ENCODE measurements at regions not wholly inside any gene's neighbourhood (a gene's known extent, or its start where the extent isn't known, plus 50 kb on each side); places are given as distances from the start of the nearest gene placed in this dataset.

DNA sequence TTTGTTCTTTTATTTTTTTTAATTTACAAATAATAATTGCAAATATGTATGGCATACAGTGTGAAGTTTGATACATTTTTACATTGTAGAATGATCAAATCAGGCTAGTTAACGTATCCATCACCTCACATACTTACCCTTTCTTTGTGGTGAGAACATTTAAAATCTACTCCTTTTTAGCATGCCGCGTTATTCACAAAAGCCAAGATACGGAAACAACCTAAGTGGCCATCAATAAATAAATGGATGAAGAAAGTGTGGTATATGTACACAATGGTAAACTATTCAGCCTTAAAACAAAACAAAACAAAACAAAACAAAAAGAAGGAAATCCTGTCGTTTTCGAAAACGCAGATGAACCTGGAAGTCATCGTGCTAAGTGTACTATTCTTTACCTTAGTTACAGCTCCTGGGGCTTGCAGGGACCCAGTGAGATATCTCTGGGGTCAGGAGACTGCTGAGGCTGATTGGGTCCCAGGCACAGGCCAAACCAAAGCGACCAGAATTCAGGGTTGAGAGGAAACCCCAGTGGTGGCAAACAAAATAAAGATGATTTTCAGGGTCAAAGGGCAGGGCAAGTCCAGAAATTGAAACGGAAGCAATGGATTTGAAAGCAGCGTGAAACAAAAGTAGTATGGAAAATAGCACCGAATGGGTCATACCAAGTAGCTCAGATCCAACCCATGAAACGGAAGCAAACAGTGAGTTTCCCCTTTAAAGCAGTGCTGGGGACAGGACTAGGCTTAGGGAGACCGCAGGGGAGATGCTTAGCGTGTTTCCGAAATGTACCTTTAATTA, 188.2 kb downstream of the PLPP3 start:
- DNase-seq, result no peak

DNA sequence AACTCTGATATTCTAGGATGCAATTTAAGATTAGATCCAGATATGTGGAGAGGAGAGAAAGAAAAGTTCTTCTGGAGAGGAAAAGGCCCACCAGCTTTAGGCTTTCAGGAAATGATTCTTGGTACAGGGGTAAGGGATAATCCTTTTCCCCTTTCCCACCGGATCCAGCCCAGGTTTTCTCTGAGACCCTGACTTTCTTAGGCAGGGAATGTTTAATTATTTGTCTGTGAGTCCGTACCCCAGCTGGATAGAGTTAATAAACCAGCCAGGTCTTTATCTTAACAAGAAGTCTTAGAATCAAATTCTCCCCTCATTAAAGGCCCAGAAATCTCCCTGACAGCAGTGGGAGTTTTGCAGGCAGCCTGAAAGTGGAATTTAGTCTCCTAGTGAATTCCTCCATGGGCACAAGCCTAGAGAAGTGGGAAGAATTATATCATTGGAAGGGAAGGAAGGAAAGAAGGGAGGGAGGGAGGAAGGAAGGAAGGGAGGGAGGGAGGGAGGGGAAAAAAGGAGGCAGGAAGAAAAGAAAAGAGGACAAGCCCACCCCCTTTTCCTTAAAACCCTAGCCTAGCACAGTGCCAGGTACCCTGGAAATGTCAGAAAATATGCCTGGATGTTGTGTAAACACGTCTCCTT, 189.0 kb downstream of the PLPP3 start:
- peak; percentile 32 for DNase-seq

DNA sequence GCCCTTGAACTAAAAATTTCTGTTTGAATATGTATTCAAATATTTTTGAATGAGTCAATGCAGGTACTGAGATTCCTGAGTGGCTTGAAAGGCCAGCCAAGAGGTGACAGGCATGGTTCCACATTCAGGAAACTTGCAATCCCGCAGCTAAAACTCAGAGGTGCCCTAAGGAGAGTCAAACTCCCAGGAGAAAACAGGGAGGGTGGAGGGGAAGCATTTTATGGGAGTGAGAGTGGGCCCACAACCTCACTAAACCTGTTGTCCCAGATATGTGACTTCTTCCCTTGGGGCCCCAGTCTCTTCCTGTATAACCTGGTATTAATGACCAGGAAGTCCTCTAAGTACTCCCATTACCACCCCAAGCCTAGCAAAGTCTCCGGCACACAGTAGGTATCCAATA, 189.6 kb downstream of the PLPP3 start:
- no peak for DNase-seq

DNA sequence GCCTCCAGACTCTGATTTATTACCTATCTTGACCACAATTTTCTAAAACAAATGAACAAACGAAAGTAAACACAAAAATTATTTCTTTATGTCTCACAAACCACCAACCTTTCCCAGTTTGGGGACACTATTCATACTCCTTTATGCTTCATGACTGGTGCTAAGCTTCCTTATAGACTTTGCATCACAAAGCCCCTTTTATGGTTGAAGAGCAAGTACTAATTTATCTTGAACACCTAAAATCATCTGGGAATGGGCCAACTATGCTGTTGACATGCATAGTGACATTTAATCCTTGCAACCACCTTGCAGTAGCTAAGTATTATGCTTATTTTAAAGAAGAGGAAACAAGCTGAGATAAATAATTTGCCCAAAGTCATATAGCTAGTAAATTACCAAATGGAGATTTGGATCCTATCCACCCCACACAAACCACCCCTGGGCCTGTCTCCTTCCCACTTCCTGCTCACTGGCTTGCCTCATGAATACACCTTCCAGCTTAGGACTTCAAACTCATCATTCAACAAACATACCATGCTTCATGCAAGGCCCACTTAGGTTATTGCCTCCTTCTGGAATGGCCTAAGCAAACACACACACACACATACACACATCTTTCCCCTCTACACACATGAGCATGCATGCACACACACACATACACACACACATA, 192.2 kb downstream of the PLPP3 start:
- DNase-seq, result no peak

DNA sequence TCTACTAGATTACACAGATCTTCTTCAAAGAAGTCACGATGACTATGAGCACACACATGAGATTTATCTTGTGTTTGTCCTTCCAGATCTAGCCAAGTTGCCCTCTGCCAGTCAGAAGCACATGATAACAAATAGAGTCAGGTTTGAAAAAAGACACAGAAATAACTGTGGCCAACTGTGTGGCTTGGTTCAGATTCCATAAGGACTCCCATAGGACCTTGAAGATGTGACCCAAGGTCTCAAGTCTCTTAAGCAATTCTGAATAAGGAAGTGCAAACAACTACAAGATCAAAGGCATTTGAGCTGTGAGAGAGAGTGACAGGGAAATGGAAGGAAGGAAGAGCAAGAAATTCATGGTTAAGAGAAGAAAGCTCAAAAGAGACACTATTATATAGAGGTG, 194.0 kb downstream of the PLPP3 start:
- no peak for DNase-seq

DNA sequence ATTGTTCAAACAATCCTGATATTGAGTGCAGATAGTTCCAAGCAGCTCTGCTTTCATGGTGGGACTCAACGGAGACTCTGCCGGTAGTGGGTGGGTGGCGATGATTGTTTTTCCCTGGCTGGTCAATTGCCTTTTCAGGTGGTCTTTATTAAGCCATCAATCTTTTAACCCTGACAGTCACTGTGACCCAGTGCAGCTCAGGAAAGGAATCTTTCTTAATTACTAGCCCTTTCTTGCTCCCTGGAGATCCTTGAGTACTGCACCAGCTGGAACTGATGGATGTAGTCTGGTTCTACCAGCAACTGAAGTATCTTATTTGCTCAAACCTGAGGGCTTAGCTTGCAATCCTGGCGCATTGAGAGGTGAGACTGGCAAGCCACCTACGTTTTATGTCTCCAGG, 196.4 kb downstream of the PLPP3 start:
- no peak for DNase-seq

DNA sequence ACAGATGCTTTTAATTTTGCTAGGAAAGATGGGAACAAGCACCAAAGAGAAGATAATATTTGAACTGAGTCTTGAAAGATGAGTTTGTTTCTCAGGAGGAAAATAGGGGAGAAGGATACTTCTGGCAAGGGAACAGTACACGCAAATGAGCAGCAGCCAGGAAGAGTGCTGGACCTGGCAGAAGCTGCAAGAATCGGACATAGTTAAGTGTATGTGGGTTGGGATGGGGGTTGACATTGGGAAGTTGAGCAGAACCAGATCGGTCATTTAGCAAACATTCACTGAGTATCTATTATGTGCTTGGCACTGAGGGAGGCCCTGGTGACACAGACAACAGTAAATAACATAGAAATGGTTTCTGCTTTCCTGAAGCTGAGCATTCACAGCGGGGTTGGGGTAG, 198.8 kb downstream of the PLPP3 start:
- DNase-seq, result no peak

DNA sequence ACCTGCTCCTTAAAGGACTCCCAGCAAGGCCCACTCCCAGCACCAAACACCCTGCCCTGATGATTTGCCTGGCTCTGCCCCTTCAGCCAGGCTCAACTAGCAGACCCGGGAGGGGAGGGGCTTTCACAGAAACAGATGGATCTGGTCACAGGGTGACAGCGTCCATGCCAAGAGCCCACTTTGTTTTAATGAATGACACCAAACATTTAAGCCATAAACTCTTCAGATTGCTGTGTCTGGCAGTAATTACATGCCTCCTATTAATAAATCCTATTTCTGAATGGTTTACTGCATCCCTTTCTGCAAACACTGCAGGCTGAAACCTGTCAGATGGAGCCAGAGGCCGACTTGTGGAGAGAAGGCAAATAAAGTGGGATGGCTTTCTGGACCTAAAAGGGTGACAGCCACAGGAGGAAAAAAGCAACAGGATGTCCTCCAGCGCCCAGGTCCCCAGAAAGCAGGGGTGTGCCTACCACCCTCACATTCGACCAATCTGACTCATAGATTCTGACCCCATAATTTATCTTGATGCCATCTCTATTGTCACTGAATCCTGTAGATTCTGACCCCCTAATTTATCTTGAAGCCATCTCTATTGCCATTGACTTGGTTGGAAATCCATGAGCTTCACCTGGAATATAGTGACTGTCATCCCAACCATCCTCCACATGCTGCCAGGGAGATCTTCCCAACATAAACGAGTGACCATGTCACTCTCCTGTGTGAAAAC, 200.9 kb downstream of the PLPP3 start:
- DNase-seq, result no peak

DNA sequence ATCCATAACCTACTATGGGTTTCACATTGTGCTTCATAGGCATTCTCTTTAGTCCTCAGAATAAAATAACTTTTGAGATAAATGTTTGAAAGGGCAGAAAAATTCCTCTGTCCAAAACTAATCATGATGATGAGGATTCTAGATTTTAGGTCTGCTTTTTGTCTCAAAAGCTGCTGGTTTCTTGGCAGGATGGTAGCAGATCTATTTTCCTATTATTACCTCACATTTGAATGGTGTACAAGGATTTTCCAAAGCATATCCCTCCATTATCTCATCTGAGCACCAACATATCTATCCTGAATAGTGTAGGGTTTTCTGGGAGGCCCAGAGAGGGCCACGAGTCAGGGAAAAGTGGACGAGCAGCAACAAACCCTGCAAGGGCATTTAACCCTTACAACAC, 201.9 kb downstream of the PLPP3 start:
- DNase-seq, result no peak

DNA sequence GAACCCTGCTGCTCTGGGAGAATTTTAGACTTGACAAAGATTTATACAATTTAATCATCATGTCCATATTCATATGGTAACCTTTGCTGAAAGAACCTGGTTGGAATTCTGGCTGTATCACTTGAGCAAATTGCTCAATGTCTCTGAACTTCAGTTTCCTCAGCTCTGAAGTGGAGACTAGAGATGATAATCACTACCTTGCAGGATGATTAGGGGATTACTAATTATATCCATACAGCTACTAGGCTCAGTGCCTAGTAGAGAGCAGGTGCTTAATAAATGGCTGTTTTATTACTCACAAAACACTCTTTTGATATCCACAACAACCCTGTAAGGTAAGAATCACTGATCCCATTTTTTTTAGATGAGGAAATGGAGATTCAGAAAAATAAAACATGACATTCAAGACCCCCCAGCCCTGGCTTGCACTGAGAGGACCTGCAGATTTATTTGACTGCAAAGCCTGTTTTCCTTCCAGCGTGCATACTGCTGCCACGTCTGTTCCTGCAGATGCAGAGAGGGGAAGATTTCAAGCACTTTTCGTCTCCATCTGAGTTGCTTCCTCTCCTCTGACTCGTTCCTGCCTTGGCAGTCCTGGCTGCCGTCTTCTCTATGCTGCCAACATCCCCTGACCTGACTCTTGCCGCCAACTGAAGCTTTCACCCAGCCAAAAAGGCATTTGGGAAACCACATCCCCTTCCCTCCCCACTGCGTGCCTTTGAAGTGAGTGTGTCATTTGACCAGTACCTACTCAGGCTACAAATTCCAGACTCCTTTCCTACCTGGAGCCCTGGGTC, 203.0 kb downstream of the PLPP3 start:
- peak; percentile 22 for DNase-seq

DNA sequence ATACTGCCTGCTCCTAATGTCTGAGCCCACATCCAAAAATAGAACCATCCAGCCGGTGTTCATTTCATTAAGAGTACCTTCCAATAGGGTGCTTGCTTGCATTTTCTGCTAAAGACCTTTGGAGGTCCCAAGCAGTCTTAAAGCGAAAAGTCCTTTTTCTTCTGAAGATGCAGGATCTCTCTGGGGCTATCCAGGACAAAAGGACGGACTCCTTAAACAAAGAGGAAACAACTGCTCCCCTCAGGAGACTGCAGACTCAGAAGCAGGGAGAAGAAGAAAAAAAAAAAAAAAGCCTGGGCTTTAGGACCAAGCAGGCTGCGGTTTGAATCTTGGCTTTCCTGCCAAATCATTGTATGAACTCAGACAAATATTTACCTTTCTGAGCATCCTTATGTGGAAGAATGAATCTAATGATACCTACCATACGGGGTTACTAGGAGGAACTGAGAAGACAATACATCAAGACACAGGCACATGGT, 204.0 kb downstream of the PLPP3 start:
- DNase-seq, result no peak

DNA sequence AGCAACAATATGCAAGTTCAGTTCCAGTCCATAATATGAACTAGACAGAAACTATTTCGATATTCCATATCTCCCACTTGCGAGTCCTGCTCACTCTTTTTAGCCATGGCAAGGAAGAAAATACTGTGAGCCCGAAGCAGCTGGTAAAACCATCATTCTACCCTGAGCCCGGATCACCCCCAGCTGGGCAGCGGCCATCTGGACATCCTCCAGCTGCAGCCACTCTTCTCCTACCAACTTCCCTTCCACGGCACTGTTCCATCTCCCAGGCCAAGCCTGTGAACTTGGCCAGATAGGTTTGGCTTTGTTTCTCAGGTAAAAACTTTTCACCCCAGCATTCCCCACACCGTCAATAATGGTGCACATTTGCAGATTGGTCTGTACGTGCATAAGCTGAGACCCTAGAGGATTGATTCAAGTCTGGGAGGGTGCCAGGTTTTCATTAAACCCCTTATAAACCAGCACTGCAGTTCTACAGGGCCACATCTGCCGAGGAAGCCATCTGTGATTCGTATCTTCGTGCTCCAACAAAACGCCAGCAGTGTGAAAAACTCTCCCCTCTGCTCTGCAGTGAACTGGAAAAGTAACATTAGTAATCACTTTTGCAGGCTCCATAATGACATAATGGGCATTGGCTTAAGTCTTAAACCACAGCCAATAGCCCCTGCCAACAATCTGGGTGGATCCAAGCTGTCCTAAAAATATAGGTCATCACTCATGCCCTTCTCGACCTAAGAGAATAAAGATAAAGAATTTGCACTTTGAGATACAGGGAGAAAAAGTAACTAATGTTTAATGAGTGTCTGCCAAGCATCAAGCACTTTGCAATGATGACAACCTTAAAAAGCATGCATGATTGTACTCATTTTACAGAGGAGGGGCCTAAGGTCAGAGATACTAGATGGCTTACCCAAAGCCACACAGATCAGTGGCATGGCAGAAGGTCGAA, 205.1 kb downstream of the PLPP3 start:
- DNase-seq, result peak; percentile 22

DNA sequence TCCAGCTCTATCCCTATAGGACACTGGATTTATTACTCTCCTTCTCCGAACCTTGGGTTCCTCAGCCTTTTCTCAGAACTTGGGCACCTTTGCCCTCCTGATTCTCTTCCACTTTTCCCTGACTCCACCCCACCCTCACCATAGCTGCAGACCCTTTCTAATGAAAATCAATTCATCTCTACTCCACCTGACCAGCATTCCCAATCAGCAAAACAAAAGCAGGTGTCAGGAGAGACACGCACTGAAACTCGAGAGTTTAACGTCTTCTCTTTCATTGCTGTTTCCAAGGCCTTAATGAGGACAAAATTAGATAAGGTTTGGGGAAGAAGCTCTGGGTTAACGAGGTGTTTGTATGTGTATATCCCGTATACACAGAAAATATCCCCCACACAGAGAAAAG, 208.8 kb downstream of the PLPP3 start:
- no peak for DNase-seq

DNA sequence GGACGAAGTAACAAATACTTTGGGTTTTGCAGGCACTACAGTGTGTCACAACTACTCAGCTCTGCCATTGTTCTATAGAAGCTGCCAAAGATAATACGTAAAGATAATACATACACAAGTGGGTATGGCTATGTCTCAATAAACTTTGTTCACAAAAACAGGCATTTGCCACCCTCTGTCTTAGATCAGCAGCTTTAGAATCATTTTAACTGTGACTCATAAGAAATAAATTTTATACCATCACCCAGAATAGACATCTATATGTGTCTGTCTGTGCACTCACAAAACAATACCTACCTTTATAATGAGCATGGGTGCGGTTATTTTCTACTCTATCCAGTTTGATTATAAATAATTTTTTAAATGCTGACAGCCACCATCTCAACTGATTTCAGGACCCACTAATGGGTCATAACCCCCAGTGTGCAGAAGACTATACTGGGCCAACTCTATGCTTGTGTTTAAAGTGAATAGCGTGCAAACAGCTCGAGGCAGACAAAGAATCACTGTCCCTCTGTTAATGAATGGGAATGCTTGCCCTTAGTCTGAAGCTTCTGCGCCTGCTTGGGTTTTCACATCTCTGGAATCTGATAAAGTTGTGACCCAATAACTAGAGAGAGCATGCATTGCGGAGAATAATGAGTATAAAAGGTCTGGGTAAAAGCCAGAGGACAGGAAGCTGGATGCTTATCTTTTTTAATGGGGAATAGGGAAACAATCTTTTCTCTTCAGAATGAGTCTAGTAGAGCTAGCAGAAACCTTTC, 216.2 kb downstream of the PLPP3 start:
- peak; percentile 26 for DNase-seq

DNA sequence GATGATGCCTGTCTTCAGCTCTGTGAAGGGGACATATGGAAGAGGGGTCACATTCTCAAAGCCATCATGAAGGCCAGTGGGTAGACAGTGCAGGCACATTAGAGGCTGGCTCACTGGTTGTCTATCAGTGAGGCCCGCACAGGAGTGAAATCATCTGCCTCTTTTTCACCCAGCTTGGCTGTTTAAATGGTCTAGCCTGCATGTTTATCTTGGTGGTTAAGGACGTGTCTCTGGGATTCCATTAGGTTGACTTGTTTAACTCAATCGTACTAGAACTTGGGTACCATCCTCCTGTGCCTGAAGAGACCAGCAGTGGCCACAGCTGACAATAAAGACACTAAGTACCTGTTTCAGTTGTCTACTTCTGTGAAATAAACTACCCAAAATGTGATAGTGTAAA, 219.3 kb downstream of the PLPP3 start:
- peak; percentile 28 for DNase-seq

DNA sequence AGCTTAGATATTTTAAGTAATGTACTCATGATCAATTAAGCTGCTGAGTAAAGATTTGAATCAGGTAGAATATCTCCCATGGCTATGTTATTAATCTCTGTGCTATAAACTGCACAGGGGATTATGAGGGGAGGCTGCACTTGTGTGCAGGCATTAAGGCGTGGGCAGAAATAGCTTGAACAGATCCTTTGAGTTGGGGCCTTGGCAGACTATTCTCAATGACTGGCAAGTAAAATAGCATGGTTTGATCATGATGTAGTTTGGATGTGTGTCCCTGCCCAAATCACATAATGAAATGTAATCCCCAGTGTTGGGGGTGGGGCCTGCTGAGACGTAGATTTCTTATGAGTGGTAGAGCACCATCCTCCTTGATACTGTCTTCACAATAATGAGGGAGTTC, 220.3 kb downstream of the PLPP3 start:
- no peak for DNase-seq

DNA sequence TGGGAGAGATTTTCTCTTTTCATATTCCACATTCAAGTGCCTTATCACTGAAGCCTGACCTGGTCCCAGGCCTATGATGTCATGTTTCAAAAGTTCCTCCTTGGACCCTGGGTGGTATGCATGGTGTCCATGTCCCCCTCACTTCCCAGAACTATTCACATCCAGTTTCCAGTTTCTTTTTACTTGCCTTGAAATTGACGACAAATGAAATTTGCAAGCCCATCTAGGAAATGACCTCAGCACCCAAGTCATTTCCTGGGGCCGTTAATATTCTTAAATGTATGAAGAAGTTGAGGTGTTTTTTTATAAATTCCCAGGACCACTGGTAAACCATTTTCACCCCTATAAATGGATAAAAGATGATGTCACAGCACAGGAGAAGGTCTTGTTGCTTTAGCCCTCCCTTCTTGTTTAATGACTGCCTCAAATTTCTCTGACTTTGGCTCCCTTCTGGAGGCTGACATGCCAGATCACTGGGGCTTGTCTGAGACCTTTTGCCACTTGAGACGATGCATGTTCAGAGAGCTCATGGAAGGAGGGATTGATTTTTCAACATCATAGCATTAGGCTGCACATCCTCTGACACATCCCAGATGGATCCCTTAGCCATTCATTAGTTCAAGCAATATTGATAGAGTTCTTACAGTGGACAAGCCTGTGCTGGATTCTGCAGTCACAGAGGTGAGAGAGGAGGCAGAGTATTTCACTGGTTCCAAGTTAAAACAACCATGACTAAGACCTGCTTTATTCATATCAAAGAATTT, 221.3 kb downstream of the PLPP3 start:
- DNase-seq, result no peak

DNA sequence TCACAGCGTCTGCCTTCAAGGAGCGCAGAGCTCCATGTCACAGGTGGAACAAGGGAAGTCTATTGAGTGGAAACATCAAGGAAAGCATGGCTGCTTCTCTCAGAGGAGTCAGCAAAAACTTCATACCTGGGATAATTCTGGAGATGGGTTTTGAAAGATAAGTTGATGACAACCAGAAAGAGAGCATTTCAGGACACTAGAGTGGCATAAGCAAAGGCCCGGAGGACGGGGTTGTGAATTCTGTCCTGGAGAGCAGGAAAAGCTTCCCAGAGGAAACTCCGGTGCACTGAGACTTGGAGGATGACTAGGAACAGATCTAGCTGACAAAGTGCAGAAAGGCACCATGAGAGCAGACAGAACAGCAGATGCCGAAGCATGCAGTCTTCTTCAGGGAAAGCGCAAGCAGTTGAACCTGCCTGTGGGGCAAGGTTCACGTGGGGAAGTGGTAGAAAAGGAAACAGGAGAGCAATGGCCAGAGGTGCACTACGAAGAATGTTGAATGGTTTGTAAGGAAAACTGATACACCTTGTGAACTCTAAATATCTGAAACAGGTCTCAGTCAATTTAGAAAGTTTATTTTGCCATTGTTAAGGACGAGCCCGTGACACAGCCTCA, 222.9 kb downstream of the PLPP3 start:
- no peak for DNase-seq

DNA sequence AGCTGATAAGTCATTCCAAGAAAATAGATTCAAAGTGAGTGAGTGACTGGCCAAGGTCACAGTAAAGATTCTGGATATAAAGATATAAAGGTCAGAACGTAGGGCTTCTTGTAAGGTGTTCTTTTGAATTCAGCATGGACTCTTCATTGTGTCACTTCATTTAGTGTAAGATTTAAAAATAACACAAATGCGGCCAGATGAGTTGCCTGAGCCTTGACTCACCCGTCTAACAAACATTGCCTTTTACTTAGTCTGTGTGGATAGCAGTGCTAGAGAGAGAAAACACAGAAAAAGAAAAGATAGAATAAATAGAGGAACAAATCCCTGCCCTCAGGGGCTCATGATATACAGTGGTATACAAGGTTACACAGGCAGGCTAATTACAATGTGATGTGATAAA, 223.4 kb downstream of the PLPP3 start:
- no peak for DNase-seq

All from fibroblast of skin of scalp (primary cell).